Parathyroid adenoma (tissue), 2 donors: ENCODE measurements at regions not wholly inside any gene's neighbourhood (a gene's known extent, or its start where the extent isn't known, plus 50 kb on each side); places are given as distances from the start of the nearest gene placed in this dataset.
"Not testable (repeated sequence)": the region's sequence is repeated elsewhere in the genome, so short reads cannot be mapped to it uniquely, and the experiment has no call there.

ENCODE experiments used
- H2AFZ ChIP-seq: fragments of 300-600 bp; sonication (generic); one replicate; pipeline ENCODE4 v1.7.0; 2017; ENCODE audit warnings: antibody characterized with exemption, mild to moderate bottlenecking
- H3K27ac ChIP-seq: fragments of 300-600 bp; sonication (generic); one replicate; pipeline ENCODE4 v1.7.0; 2017
- H3K27me3 ChIP-seq: fragments of 300-600 bp; sonication (generic); one replicate; pipeline ENCODE4 v1.7.0; 2017; ENCODE audit warnings: low read length; ENCODE audit not compliant: control insufficient read depth, insufficient read depth
- H3K36me3 ChIP-seq: fragments of 300-600 bp; sonication (generic); one replicate; pipeline ENCODE4 v1.7.0; 2017; ENCODE audit warnings: low read length; ENCODE audit not compliant: control insufficient read depth, insufficient read depth
- H3K4me1 ChIP-seq: fragments of 300-600 bp; sonication (generic); one replicate; pipeline ENCODE4 v1.7.0; 2017; ENCODE audit warnings: control low read depth
- H3K4me2 ChIP-seq: fragments of 300-600 bp; sonication (generic); one replicate; pipeline ENCODE4 v1.7.0; 2017; ENCODE audit warnings: low read length
- H3K4me3 ChIP-seq: fragments of 300-600 bp; sonication (generic); one replicate; pipeline ENCODE4 v1.7.0; 2017; ENCODE audit warnings: low read depth, low read length
- H3K79me2 ChIP-seq: fragments of 300-600 bp; sonication (generic); one replicate; pipeline ENCODE4 v1.7.0; 2017; ENCODE audit warnings: control low read depth
- H3K9ac ChIP-seq: fragments of 300-600 bp; sonication (generic); one replicate; pipeline ENCODE4 v1.7.0; 2017; ENCODE audit warnings: mild to moderate bottlenecking
- H3K9me3 ChIP-seq: fragments of 300-600 bp; sonication (generic); one replicate; pipeline ENCODE4 v1.7.0; 2017; ENCODE audit warnings: low read length; ENCODE audit not compliant: control insufficient read depth
- CTCF ChIP-seq: fragments of 300-600 bp; sonication (generic); IDR thresholded peaks from one replicate; pipeline ENCODE4 v1.7.0; 2017; ENCODE audit warnings: antibody characterized with exemption, mild to moderate bottlenecking
- donor health status: primary hyperparathyroidism.

- H3K9me3 ChIP-seq: no peaks in the 10 kb centered on the region
- no peak overlapping the region for H3K27ac ChIP-seq
- H3K79me2 ChIP-seq: no peaks in the 10 kb centered on the region
- H3K4me2 ChIP-seq: no peak overlapping the region
- no peaks in the 10 kb centered on the region for H3K4me1 ChIP-seq
- H3K9ac ChIP-seq: no peak overlapping the region
- H2AFZ ChIP-seq: no peak overlapping the region
- no peak for TF ChIP-seq CTCF
- no peaks in the 10 kb centered on the region for H3K27me3 ChIP-seq
- no peaks in the 10 kb centered on the region for H3K36me3 ChIP-seq
- no peak overlapping the region for H3K4me3 ChIP-seq
These were observed 309.2 kb downstream of the ZNF536 start for GRCh38 chr19:30681162-30682100.

GRCh38 chr19:30680399-30680798, 308.2 kb downstream of the ZNF536 start:
- not testable (repeated sequence) for H3K27me3 ChIP-seq, H3K79me2 ChIP-seq, H3K4me2 ChIP-seq, H3K27ac ChIP-seq, H2AFZ ChIP-seq, H3K36me3 ChIP-seq, H3K9ac ChIP-seq, H3K4me3 ChIP-seq, H3K9me3 ChIP-seq, H3K4me1 ChIP-seq

GRCh38 chr19:30679789-30680188, 307.6 kb downstream of the ZNF536 start:
- Histone ChIP-seq H3K9me3 (no peaks in the 10 kb centered on the region), H3K79me2 (no peaks in the 10 kb centered on the region), H3K4me1 (no peaks in the 10 kb centered on the region), H3K27ac (no peak overlapping the region), H3K36me3 (no peaks in the 10 kb centered on the region), H3K9ac (no peak overlapping the region), H3K4me3 (no peak overlapping the region), H2AFZ (no peak overlapping the region), H3K27me3 (no peaks in the 10 kb centered on the region), H3K4me2 (no peak overlapping the region)
- TF ChIP-seq CTCF: no peak

- no peaks in the 10 kb centered on the region for H3K9me3 ChIP-seq
- no peaks in the 10 kb centered on the region for H3K4me1 ChIP-seq
- H3K36me3 ChIP-seq: no peaks in the 10 kb centered on the region
- H3K27ac ChIP-seq: no peak overlapping the region
- no peak for TF ChIP-seq CTCF
- H3K4me3 ChIP-seq: no peak overlapping the region
- H3K4me2 ChIP-seq: no peak overlapping the region
- no peaks in the 10 kb centered on the region for H3K27me3 ChIP-seq
- no peak overlapping the region for H2AFZ ChIP-seq
- no peaks in the 10 kb centered on the region for H3K79me2 ChIP-seq
- H3K9ac ChIP-seq: no peak overlapping the region
These were observed 307.0 kb downstream of the ZNF536 start for GRCh38 chr19:30679153-30679702.

GRCh38 chr19:30678168-30678567, 306.0 kb downstream of the ZNF536 start:
- H3K79me2 ChIP-seq: no peaks in the 10 kb centered on the region
- no peak overlapping the region for H3K4me2 ChIP-seq
- no peaks in the 10 kb centered on the region for H3K36me3 ChIP-seq
- no peaks in the 10 kb centered on the region for H3K9me3 ChIP-seq
- H3K27ac ChIP-seq: no peak overlapping the region
- no peak overlapping the region for H2AFZ ChIP-seq
- no peak overlapping the region for H3K9ac ChIP-seq
- H3K4me3 ChIP-seq: no peak overlapping the region
- H3K4me1 ChIP-seq: no peaks in the 10 kb centered on the region
- no peak for TF ChIP-seq CTCF
- no peaks in the 10 kb centered on the region for H3K27me3 ChIP-seq
